Hematopoietic multipotent progenitor cell treated with erythropoietin and hydrocortisone succinate and interleukin-3 and kit ligand, for 15 days (in vitro differentiated cells): ENCODE measurements at regions not wholly inside any gene's neighbourhood (a gene's known extent, or its start where the extent isn't known, plus 50 kb on each side); places are given as distances from the start of the nearest gene placed in this dataset.
"Not testable (repeated sequence)": the region's sequence is repeated elsewhere in the genome, so short reads cannot be mapped to it uniquely, and the experiment has no call there.

Source experiments
- DNase-seq: peaks from one replicate; pipeline ENCODE4 v3.0.0-alpha.2; 2015; ENCODE audit warnings: low spot score

DNA sequence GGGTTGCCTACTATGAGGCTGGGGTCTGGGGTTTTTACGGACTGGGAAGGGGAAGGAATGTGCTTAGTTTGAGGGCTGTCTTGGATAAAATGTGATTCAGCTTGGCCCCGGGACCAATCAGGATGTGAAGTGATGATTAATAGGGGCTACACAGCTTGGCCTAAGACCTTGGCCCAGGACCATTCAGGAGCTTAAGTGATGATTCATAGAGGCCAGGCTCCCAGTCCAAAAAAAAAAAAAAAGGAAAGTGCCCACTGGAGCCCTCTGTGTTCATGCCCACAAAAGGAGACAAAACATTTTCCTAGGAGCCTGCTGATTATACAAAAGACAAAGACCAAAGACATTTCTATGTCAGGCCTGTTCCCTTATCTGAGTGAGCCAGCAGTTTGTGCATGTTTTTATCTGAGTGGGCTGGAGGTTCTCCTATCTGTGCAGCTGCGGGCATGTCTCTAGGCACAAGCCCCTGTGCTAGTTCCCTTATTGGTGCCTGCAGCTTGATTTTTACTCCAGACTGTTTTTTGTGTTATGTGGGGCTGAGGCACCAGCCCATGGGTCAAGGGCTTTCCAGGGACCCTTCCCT, 898.2 kb upstream of the GOT2 start:
- DNase-seq: no peak

DNA sequence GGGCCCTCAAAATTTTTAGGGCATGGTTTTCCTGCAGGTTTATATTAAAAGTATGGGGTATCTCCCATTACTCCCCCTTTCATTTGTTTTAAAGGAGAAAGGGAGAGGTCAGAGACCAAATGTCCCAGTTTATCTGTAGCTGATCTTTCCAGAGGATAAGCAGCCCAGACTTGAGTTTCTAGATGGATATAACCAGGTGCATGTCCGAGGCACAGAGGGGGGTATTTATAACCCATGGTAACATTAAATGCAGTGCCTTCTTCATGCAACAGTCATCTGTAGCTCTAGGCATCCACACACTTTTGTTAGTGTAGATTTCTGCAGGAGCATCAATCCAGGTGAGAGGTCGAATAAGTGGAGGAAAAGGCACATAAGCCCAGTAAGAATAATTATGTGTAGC, 890.3 kb upstream of the GOT2 start:
- DNase-seq: not testable (repeated sequence)

DNA sequence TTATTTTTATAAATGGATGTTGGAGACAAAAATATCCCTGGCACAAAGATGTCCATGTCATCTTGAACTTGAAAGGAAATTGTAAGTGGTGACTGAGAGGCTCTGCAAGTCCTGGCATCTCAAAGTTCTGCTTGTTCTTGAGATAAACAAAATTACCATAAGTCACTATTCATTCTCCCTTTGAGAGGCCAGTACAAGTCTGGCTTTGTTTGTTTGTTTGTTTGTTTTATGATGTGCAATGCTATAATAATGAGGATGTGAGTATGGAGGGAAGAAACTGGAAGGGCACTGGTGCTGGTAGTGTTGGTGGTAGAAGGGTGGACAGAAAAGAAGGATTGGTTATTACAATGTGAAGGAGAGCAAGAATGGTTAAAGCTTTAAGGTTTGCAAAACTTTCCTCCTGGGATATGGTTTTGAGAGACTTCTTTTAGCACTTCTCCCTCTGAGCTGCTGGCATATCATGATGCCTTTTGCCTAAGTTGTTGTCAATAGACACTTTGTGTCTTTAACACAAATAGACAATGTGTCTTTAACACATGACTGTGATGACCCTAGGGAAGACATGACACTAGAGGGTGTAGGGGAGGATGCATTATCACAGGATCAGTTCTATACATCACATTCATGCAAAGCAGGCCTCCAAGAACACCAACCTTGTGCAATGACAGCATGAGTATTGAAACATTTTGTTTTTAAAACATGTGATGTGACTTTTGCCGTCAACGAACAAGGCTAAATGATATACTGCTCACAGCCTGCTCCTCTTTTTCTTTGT, 880.5 kb upstream of the GOT2 start:
- no peak for DNase-seq

DNA sequence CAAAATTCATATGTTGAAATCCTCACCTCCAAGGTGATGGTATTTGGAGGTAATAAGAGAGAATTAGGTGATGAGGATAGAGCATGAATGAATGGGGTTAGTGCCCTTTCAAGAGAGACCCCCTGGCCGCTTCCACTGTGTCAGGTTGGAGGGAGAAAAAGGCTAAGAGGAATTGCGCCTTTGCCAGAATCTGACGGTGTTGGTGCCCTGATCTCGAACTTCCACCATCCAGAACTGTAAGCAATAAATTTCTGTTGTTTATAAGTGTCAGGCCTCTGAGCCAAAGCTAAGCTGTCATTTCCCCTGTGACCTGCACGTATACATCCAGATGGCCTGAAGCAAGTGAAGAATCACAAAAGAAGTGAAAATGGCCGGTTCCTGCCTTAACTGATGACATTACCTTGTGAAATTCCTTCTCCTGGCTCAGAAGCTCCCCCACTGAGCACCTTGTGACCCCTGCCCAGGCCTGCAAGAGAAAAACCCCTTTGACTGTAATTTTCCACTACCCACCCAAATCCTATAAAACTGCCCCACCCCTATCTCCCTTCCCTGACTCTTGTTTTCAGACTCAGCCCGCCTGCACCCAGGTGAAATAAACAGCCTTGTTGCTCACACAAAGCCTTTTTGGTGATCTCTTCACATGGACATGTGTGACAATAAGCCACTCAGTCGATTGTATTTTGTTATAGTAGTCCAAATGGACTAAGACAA, 878.9 kb upstream of the GOT2 start:
- not testable (repeated sequence) for DNase-seq

DNA sequence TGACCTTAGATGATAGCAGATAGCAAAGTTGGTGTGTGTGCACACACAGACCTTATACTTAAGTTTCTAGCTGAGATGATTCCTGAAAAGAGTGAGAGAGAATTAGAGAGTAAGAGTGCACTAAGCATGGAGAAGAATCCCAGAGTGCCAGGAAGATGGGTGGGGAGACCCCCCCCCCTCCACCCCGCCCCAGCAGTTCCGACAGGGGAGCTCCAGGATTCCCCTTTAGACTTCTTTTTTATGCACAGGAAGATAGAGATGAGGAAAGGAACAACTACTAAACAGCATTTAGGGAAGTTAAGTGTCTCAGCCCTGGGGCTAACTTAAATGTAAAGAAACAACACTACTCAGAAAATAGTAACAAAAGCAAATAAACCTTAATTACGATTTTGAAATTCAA, 878.0 kb upstream of the GOT2 start:
- DNase-seq: no peak

DNA sequence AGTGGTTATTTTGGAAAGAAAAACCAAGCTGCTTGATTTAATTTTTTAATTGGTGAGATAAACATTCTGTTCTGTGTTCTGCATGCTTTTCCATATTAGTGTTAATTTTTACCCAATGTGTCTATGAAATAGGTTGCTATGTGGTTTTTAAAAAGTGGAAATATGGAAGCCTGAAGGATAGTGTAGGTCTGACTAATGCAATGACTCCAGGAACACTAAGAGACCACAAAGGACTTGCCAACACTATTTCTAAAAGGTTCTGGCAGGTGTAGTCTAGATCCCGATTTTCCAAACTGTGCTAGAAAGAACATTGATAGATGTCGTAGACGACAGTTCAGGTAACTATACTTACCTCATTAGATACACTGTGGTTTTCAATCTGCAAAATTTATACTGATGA, 877.4 kb upstream of the GOT2 start:
- DNase-seq: no peak

DNA sequence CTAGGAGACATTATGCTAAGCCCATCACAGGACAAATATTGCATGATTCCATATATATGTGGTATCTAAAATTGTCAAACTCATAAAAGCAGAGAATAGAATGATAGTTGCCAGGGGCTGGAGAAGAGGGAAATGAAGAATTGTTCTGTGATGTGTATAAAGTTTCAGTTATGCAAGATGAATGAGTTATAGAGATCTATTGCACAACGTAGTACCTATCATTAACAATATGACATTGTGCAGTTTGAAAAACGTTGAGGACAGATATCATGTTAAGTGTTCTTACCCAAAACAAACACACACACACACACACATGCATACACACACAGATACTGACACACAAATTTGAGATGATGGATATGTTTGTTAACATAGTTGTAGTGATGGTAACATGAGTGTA, 871.6 kb upstream of the GOT2 start:
- DNase-seq: no peak

DNA sequence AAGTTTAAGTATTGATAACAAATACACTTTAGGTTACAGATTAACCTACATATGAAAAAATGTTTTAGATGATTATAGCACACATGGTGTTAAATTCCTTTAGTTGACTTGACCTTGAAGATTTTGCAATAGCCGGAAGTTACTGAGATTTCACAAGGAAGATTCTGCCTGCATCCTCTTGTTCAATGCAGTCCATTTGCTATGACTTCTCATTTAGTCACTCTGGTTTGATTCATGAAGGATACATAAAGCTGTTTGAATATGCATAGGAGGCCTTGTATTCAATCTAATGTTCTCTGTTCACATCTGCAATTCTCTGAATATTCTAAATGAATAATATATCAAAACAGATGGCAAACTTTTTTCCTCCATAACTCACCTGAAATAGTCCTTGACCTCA, 870.2 kb upstream of the GOT2 start:
- DNase-seq: no peak

DNA sequence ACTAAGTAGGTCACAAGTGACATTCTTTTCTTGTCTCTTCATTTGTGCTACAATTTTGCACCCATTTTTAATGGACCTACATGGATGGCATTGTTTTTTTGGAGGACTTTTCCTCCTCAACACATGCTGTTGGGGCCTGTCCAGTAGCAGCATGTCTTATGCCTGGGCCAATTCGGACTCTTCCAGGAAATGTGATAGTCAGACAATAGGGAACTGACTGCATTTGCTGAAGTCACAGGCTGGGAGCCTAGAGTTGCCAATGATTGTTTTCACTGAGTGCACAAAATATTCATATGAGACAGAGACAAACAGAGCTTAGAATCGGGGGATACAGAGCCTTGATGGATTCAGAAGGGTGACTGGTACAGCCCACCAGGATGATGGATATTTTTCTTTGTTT, 867.3 kb upstream of the GOT2 start:
- DNase-seq: no peak

DNA sequence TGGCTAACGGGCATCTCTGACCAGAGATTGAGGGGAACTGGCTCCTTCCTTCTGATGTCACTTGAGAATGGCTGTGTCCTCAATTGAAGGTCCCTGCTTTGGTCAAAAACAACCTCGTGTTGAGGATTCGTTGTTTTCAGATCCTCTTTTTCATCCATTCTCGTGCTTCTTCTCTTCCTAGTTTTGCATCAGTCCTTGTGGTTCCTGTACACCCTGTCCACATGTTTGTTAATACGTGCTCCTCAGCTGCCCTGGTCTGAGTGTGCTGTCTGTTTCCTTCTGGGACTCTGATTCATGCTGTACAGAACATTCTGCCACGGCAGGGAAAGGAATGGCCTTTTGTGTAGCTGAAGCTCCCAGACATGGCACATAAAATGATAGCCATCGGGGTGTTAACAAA, 863.2 kb upstream of the GOT2 start:
- no peak for DNase-seq

DNA sequence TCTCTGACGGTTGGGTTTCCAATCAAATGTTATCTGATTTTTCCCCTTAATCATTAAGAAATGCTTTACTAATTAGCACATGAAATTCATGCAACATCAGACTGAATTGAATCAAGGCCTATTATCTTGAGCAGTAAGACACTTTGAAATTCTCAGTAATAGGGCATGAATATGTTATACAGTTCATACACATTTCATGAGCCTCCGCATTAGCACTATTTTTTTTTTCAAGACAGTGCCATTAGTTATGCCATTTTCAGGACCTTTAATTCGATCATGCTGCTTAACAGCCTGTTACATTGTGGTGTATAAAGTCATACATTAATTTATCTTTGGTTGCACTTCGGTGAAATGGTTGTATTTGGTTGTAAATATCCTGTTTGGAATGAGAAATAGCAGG, 862.6 kb upstream of the GOT2 start:
- no peak for DNase-seq

DNA sequence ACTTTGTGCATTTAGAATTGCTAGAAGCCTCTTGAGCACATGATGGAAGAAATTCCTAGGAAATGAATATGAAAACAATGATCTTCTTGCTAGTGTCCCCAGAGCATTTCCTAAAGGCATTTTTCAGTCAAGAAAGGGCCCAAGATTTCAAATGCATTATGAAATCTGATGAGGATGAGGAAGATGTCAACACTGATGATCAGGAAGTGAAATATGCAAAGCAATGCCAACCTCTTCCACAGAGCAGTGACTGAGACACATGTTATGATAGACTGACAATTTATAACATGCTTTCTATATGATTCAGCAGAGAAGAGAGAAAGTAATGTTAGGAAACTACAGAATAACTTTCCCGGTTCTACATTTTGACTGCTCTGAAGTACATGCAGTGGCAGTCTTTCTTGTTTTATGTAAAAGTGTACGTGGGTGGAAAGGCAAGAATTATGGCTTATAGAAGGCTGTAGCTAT, 859.1 kb upstream of the GOT2 start:
- DNase-seq: no peak

DNA sequence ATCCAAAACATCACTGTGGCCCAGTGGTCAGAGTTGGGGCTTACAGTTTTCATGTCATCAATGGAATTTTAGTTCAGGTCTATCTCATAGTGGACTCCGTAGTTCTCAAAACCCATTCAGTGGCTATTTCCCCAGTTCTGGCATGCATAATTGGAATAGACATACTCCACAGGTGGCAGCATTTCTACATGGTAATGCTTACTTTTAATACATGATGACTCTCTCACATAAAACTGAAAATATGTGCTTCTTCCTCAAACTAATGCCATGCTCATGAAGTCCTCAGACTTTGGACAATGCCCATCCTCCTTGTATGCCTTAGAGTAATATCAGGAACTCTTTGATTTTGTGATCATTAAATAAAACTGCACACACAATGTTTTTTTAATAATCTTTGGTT, 857.4 kb upstream of the GOT2 start:
- no peak for DNase-seq

DNA sequence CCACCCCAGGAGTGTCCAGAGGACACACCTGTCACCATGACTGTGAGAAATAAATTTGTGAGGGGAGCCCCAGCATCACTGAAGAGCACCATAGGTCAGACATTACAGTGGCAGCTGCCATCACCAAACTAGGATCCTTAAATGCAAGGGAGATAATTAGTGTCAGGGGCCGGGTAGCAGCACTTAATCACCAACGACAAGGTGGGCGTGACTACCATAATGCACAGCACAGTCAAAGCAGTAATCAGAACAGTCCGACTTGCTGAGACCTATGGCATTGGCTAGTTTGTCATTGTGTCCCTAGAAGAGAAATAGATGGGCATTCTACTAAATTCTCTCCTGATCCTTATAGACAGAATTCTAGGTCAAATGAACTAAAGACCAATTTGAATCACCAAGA, 856.7 kb upstream of the GOT2 start:
- DNase-seq: no peak

DNA sequence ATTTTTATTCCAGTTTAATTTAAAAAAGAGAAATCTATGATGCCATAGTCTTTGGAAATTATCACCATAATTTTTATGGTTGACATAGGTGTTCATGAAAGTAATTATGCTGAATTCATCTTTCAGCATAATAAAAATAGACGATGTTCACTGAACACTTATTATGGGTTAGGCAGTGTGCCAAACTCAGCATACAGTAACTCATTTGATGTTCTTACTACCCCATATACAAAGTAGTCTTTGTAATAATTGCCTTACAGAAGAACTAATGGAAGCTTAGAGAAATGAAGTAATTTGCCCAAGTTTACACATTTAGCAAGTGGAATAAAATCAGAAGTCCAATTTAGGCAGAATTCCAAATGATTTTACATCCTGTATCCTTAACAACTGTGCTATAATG, 852.2 kb upstream of the GOT2 start:
- DNase-seq: no peak

DNA sequence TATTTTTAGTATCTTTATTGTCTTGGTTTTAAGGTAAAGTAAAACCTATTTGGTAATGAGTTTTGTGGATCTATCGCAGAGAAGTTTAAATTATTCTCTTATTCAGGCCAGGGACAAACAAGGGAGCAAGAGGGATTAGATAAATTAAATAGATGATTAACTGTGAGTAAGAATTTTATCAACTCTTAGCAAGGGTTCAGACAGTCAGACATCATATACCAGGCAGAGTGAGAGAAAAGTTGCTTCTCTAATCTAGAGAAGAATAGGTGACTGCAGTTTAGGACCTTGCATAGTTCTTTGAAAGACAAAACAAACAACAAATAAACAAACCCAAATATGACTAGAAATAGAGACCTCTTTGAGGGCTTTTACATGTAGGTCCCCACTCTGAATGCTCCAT, 840.2 kb upstream of the GOT2 start:
- DNase-seq: no peak

DNA sequence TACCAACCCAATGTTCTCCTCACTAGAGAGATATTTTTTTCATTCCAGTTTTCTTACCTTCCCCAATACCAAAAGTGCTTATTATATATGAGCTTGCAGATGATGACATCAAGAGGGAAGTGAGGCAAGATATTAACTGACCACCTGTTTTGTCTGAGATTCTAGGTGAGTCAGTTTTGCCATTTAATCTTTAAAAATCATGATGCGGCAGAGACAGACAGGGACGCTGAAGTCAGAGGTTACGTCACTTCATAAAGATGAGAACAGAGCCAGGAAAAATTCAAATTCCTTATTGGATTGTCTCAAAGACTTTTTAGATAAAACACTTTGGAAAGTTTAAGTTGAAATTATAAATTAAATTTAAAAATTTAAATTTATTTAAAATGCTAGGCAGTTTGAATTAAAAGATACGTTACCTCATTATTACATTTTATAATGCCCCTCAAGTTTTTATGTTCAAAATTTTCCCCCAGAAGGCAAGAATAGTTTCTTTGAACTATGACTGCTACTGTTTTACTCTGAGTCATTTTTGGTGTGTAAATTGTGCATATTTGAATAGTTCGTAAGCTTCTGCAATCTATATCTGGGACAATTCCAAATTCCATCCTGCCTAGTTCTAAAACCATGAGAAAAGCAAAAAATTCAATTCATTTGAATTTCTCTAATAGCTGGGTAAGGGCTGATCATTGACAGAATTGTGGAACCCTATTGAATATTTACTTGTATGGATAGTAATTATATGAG, 839.6 kb upstream of the GOT2 start:
- no peak for DNase-seq

DNA sequence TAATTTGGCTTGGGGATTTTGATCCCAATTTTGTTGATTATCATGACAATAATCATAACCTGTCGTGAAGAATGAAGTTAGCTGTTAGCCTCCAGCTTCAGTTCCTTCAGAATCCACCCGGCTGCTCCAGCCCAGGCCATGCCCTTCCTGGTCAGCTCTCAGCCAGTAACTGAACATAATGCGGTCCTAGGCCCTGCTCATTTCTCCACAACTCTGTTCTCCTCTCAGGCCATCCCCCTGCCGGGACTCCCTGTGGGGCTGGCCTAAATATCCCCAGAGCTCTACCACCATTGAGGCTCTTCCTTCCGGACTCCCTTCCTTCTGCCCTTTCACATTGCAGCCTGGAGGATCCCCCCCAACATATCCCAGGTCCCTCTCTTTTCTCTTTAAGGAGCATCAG, 833.4 kb upstream of the GOT2 start:
- no peak for DNase-seq

DNA sequence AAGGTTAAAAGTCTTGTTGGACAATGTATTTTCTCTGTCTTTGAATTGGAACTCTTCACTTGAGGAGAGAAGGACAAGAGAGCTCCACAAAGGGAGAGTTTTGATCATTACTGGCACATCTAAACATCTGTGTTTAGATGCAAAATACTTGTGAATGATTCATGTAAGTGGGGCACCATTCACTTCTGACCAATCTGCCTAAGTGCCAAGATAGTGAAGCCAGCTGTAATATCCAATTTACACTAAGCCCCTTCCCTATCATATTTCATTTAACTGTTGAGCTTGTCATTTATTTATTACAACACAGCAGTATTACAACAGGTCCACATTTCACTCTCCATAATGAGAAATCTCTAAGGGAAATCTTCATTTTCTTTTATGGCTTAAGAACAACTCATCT, 832.3 kb upstream of the GOT2 start:
- no peak for DNase-seq

DNA sequence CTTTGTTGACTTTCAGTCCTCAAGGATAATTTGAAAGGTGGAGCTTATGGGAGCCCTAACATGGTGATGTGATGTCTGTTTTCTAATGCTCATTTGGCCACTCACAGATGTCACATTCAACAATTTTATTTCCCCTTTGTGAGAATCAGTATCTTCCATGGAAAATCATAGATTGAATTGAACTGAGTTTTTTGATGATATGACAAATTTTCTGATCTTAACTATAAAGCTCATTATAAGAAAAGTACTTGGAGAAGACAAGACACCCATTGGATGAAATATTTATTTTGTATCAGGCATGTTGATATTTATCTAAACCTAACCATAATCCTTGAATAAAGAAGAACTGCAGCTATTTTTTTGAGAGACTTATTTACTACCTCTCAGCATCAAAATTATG, 824.6 kb upstream of the GOT2 start:
- no peak for DNase-seq

DNA sequence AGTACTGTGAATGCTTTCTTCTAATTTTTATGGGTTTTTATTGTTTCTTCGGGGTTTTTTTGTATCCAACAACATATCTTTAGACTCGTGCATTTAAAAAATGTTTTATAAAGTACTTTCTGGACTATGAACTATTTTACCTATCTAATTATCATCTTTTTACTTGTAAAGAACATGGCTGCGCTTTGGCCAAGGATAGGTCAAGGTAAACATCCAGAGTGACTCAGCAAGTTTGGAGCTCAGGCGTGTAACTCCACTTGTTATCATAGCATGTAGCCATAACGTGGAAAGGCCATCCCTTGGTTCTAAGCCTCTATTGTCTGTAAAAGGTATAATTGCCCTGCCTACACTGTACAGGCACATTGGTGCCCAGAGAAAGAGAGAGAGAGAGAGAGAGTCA, 818.0 kb upstream of the GOT2 start:
- DNase-seq: no peak

DNA sequence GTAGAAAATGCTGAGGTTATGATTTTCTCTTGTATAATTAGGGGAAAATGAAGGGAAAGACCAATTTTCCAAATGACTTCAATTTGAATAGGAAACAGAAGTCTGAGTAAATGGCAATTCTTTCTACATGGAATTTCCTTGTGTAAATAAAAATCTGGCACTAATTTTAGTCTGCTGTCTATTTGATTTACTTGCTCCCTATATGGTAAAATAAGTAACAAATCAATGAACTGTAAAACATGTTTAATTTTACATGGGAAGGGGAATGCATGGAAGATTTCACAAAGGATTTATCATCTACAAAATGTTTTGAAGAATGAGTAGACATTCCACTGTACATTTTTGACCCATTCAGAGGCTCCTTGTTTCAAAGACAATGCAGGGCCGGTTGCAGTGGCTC, 811.6 kb upstream of the GOT2 start:
- no peak for DNase-seq

DNA sequence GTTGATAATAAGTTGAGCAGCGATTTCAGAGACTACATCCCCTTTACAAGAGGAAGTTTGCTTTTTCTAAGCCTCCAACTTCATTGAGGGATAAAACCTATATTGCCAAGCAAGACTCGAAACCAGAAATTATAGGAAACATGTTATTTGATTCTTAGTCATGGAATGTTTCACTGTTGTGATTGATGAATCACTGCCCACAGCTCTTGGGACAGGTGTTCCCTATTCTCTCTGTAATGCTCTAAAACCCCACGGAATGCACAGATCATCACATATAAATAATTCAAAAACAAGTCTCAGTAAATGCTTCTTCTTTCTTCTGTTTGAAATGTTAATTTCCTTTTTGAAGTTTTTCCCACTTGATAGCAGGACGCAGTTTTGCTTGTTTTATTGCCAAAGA, 809.5 kb upstream of the GOT2 start:
- no peak for DNase-seq
